Activated naive CD4-positive, alpha-beta T cell treated with anti-CD3 and anti-CD28 coated beads, Interleukin-2, amount 50 U/mL, for 24 hours (primary cell): ENCODE measurements at regions not wholly inside any gene's neighbourhood (a gene's known extent, or its start where the extent isn't known, plus 50 kb on each side); places are given as distances from the start of the nearest gene placed in this dataset.
"Not testable (repeated sequence)": the region's sequence is repeated elsewhere in the genome, so short reads cannot be mapped to it uniquely, and the experiment has no call there.

Experiments
- H3K27ac Mint-ChIP-seq: one replicate; pipeline ENCODE4 v1.8.0; 2021; ENCODE audit warnings: mild to moderate bottlenecking, mixed read lengths
- H3K27me3 Mint-ChIP-seq: one replicate; pipeline ENCODE4 v1.8.0; 2021; ENCODE audit warnings: mixed read lengths
- H3K36me3 Mint-ChIP-seq: one replicate; pipeline ENCODE4 v1.8.0; 2021; ENCODE audit warnings: mixed read lengths
- H3K4me1 Mint-ChIP-seq: one replicate; pipeline ENCODE4 v1.8.0; 2021; ENCODE audit warnings: mixed read lengths
- H3K4me3 Mint-ChIP-seq: one replicate; pipeline ENCODE4 v1.8.0; 2021; ENCODE audit warnings: mild to moderate bottlenecking, mixed read lengths
- H3K9me3 Mint-ChIP-seq: one replicate; pipeline ENCODE4 v1.8.0; 2021; ENCODE audit warnings: mixed read lengths

DNA sequence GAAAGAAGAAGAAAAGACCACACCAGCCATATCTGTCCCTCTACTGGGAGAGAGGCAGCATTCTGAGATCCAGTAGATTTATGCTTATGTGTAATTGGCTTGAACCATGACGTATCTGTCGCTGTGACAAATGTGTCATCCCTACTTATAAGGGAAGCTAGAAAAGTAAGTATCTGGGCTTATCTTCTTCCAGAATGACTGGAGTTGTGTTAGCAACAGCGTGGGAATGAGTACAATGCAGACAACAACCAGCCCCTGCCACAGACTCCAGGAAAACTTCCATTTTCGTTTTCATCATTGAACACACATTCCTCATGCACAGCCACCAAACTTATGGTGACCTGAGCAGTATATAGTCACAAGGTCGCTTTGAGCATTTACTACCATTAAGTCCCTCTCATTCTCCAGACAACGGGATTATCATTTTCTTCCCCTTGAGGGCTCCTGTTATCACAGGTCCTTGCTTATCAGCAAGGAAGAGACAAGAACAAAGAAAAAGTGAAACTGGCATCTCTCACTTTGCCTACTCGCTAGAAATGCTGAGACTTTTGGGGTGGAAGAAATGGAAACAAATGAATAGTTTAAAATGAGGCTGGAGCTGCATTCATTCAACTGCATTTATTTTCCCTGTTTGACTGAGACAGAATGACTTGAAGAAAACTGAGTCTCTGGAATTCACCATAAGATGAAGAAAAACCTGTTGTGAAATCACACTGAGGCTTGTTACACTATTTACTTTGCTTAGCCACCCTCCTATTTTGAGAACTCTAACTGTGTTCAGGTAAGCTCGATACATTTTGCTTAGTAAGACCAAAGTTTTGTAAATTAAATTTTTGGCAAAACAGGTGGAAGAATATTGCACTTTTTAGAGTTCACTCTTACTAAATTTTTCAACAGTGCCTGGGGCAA lies 149.3 kb upstream of the FOXQ1 start:
- H3K4me3 Mint-ChIP-seq: no peak overlapping the region
- peaks cover 15% of the 10 kb centered on the region for H3K27me3 Mint-ChIP-seq
- no peaks in the 10 kb centered on the region for H3K4me1 Mint-ChIP-seq

GRCh38 chr6:1156411-1156810 lies 155.5 kb upstream of the FOXQ1 start:
- not testable (repeated sequence) for H3K36me3 Mint-ChIP-seq, H3K9me3 Mint-ChIP-seq, H3K27ac Mint-ChIP-seq, H3K4me3 Mint-ChIP-seq, H3K4me1 Mint-ChIP-seq
- H3K27me3 Mint-ChIP-seq: peaks cover 19% of the 10 kb centered on the region

More for the DNA sequence above, 149.3 kb upstream of the FOXQ1 start:
- H3K9me3 Mint-ChIP-seq: peaks cover 6% of the 10 kb centered on the region
- no peak overlapping the region for H3K27ac Mint-ChIP-seq
- H3K36me3 Mint-ChIP-seq: no peaks in the 10 kb centered on the region

DNA sequence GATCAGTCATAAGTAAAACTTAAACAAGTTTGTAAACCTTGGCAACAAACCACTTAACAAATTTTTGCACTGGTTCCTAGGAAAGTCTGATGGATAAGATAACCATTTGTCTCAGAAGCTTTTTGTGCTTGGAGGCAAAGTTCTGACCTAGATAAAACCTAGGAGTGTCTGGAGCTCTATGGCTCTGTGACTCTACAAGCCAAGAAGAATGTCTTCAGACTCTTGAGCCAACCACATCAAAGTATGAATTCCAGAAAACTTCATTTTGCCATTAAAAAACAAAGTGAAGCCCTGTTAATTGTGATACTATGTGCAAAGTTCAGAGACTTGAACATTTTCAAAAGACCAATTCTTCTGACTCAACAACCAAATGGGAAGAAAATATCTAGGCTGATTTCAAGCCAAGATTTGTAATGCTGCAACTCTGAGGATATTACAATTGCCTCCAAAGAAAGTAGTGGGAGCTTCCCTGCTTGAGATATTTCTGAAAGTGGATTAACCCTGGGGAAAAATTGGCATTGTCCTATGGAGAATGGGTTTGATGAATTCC lies 158.1 kb upstream of the FOXQ1 start:
- H3K27ac Mint-ChIP-seq: no peak overlapping the region
- no peaks in the 10 kb centered on the region for H3K4me1 Mint-ChIP-seq
- H3K9me3 Mint-ChIP-seq: no peaks in the 10 kb centered on the region
- no peak overlapping the region for H3K4me3 Mint-ChIP-seq
- H3K27me3 Mint-ChIP-seq: peaks cover 18% of the 10 kb centered on the region
- H3K36me3 Mint-ChIP-seq: no peaks in the 10 kb centered on the region

GRCh38 chr6:1146500-1146899 lies 165.4 kb upstream of the FOXQ1 start:
- no peaks in the 10 kb centered on the region for H3K36me3 Mint-ChIP-seq
- no peak overlapping the region for H3K27ac Mint-ChIP-seq
- H3K4me3 Mint-ChIP-seq: no peak overlapping the region
- H3K9me3 Mint-ChIP-seq: no peaks in the 10 kb centered on the region
- peaks cover 15% of the 10 kb centered on the region for H3K27me3 Mint-ChIP-seq
- no peaks in the 10 kb centered on the region for H3K4me1 Mint-ChIP-seq

DNA sequence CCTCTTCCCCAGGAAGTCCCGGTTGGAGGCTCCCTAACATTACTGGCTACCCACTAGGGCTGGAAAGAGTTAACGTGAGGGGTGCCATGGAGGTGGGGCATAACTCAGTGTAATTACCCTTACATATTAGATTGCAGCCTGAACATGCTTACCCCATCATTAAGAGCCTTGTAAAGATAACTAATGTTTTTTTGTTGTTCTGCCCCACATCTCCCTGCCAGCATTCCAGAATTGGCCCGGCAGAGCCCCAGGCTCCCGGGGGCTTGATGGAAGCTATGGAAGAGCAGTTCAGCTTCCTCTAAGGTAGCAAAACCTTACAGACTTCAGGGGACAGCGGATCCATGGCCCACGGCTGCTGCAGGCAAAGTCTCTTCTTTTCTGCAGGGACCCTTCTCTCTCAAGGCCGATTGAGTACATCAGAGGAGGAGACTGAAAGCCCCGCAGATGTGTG lies 166.1 kb upstream of the FOXQ1 start:
- no peaks in the 10 kb centered on the region for H3K4me1 Mint-ChIP-seq
- peaks cover 15% of the 10 kb centered on the region for H3K27me3 Mint-ChIP-seq
- no peak overlapping the region for H3K4me3 Mint-ChIP-seq
- no peak overlapping the region for H3K27ac Mint-ChIP-seq
- no peaks in the 10 kb centered on the region for H3K9me3 Mint-ChIP-seq
- H3K36me3 Mint-ChIP-seq: no peaks in the 10 kb centered on the region

- Mint-ChIP-seq H3K27ac (no peak overlapping the region), H3K36me3 (no peaks in the 10 kb centered on the region), H3K27me3 (peaks cover 13% of the 10 kb centered on the region), H3K4me1 (no peaks in the 10 kb centered on the region), H3K4me3 (no peak overlapping the region), H3K9me3 (no peaks in the 10 kb centered on the region)
Observed at GRCh38 chr6:1144842-1145767, 166.8 kb upstream of the FOXQ1 start.

DNA sequence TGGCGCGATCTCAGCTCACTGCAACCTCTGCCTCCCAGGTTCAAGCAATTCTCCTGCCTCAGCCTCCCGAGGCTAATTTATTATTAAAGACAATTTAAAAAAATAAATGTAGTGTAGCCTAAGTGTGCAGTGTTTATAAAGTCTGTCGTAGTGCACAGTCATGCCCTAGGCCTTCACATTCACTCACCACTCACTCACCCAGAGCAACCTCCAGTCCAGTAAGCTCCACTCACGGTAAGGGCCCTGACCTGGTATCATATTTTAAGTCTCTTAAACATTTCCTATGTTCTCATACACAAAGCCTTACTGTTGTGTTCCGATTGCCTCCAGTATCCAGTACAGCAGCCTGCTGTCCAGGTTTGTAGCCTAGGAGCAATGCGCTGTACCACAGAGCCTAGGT lies 168.2 kb upstream of the FOXQ1 start:
- Mint-ChIP-seq H3K9me3 (peaks cover 7% of the 10 kb centered on the region), H3K27me3 (peaks cover 6% of the 10 kb centered on the region), H3K4me1 (no peaks in the 10 kb centered on the region), H3K27ac (no peak overlapping the region), H3K36me3 (no peaks in the 10 kb centered on the region), H3K4me3 (no peak overlapping the region)

GRCh38 chr6:1139155-1139890 lies 172.6 kb upstream of the FOXQ1 start:
- Mint-ChIP-seq H3K4me1 (no peaks in the 10 kb centered on the region), H3K27ac (no peak overlapping the region), H3K27me3 (peaks cover 7% of the 10 kb centered on the region), H3K9me3 (peaks cover 7% of the 10 kb centered on the region), H3K4me3 (no peak overlapping the region), H3K36me3 (no peaks in the 10 kb centered on the region)

DNA sequence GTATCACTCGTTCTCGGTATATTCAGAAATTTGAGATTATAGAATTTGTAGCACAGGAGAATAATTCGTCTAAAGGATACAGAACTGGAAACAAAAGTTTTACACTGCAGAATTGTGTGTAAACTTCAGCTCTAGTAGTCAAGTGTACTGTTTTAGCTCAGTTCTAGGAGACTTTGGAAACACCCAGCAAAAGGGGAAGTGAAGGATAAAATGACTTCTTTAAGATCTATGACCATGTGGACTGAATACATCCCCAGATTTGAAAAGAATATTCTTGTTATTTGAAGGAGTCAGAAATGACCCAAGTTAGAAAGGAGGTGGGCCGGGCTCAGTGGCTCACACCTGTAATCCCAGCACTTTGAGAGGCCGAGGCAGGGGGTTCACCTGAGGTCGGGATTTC lies 174.0 kb upstream of the FOXQ1 start:
- no peak overlapping the region for H3K27ac Mint-ChIP-seq
- H3K27me3 Mint-ChIP-seq: peaks cover 8% of the 10 kb centered on the region
- H3K4me3 Mint-ChIP-seq: no peak overlapping the region
- H3K4me1 Mint-ChIP-seq: no peaks in the 10 kb centered on the region
- peaks cover 7% of the 10 kb centered on the region for H3K9me3 Mint-ChIP-seq
- H3K36me3 Mint-ChIP-seq: no peaks in the 10 kb centered on the region

DNA sequence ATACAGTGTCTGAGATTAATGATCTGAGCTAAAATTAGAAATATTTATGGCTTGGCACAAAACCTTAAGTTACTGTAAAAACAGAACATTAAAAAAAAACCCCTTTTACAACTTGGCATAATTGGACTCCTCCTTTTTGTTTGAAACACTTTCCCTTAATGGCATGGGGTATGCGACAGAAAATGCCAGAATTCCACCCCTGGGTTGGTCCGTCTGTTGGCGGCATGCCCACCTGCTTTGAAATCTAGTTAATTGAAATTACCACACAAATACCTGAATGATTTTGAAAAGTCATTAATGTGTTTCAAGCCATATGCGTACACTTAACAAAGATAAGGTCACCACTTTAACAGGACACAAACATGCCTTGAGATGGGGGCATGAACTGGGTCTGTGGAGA lies 175.1 kb upstream of the FOXQ1 start:
- Mint-ChIP-seq H3K36me3 (no peaks in the 10 kb centered on the region), H3K4me3 (no peak overlapping the region), H3K27ac (no peak overlapping the region), H3K4me1 (no peaks in the 10 kb centered on the region), H3K9me3 (peaks cover 7% of the 10 kb centered on the region), H3K27me3 (peaks cover 8% of the 10 kb centered on the region)

GRCh38 chr6:1136415-1136774 lies 175.5 kb upstream of the FOXQ1 start:
- no peak overlapping the region for H3K27ac Mint-ChIP-seq
- H3K36me3 Mint-ChIP-seq: no peaks in the 10 kb centered on the region
- no peaks in the 10 kb centered on the region for H3K4me1 Mint-ChIP-seq
- no peak overlapping the region for H3K4me3 Mint-ChIP-seq
- H3K9me3 Mint-ChIP-seq: peaks cover 7% of the 10 kb centered on the region
- peaks cover 8% of the 10 kb centered on the region for H3K27me3 Mint-ChIP-seq

GRCh38 chr6:1135726-1136414 lies 176.0 kb upstream of the FOXQ1 start:
- H3K9me3 Mint-ChIP-seq: peaks cover 7% of the 10 kb centered on the region
- H3K36me3 Mint-ChIP-seq: no peaks in the 10 kb centered on the region
- H3K27ac Mint-ChIP-seq: no peak overlapping the region
- H3K27me3 Mint-ChIP-seq: peaks cover 8% of the 10 kb centered on the region
- H3K4me1 Mint-ChIP-seq: no peaks in the 10 kb centered on the region
- no peak overlapping the region for H3K4me3 Mint-ChIP-seq

- Mint-ChIP-seq H3K27ac (no peak overlapping the region), H3K4me3 (no peak overlapping the region), H3K9me3 (no peaks in the 10 kb centered on the region), H3K27me3 (peaks cover 8% of the 10 kb centered on the region), H3K4me1 (no peaks in the 10 kb centered on the region), H3K36me3 (no peaks in the 10 kb centered on the region)
Observed at GRCh38 chr6:1131285-1132079, 180.4 kb upstream of the FOXQ1 start.

- H3K4me3 Mint-ChIP-seq: no peak overlapping the region
- H3K4me1 Mint-ChIP-seq: no peaks in the 10 kb centered on the region
- H3K36me3 Mint-ChIP-seq: no peaks in the 10 kb centered on the region
- H3K27me3 Mint-ChIP-seq: peaks cover 8% of the 10 kb centered on the region
- H3K27ac Mint-ChIP-seq: no peak overlapping the region
- H3K9me3 Mint-ChIP-seq: no peaks in the 10 kb centered on the region
Observed at GRCh38 chr6:1130709-1131108, 181.2 kb upstream of the FOXQ1 start.
